Panc1 (cell line): ENCODE measurements at regions not wholly inside any gene's neighbourhood (a gene's known extent, or its start where the extent isn't known, plus 50 kb on each side); places are given as distances from the start of the nearest gene placed in this dataset.

Source experiments
- ATAC-seq: fragments of 200-7000 bp; cut with Tn5 transposase; 2 replicates; pipeline ENCODE4 v1.9.1; 2020; ENCODE audit warnings: mild to moderate bottlenecking, moderate library complexity
- BruUV-seq: library from RNA; stranded (reverse); fragments of 400-500 nt; replicated peaks from 2 replicates; lab custom pipeline; 2021; lab: Mats Ljungman, UMichigan
- CTCF ChIA-PET: fragments of 300-600 bp; sonication (Branson Sonifier 250); formaldehyde crosslinking; loops from one replicate; lab custom pipeline; 2022; ENCODE audit warnings: antibody characterized with exemption; lab: Charles Lee
- POLR2A ChIA-PET: fragments of 300-600 bp; sonication (Branson Sonifier 250); formaldehyde crosslinking; loops from one replicate; lab custom pipeline; 2022; ENCODE audit warnings: antibody characterized with exemption; lab: Charles Lee
- DNase-seq: peaks from one replicate; pipeline ENCODE4 v3.0.0-alpha.2; 2010; ENCODE audit warnings: low read depth, low spot score
- H3K27ac ChIP-seq: 2 replicates; pipeline ENCODE4 v1.5.1; 2011; ENCODE audit warnings: mild to moderate bottlenecking, low read length, inconsistent platforms
- H3K27me3 ChIP-seq: fragments of 200-500 bp; sonication (Bioruptor generic); 2 replicates; pipeline ENCODE4 v1.6.0; 2014; ENCODE audit warnings: low read length, inconsistent platforms; ENCODE audit not compliant: control insufficient read depth, insufficient read depth
- H3K36me3 ChIP-seq: fragments of 200-500 bp; sonication (Bioruptor generic); 2 replicates; pipeline ENCODE4 v1.5.1; 2014; ENCODE audit warnings: inconsistent platforms, mild to moderate bottlenecking, low read length, moderate library complexity; ENCODE audit not compliant: control insufficient read depth, insufficient read depth
- H3K4me1 ChIP-seq: 2 replicates; pipeline ENCODE4 v1.5.1; 2011; ENCODE audit warnings: inconsistent platforms, mild to moderate bottlenecking, low read length, moderate library complexity; ENCODE audit not compliant: control insufficient read depth, insufficient read depth
- H3K4me3 ChIP-seq, 2 experiments: 2 replicates each; pipeline ENCODE4 v1.5.1; 2011 to 2012; ENCODE audit warnings: low read depth in 2 of 2, low read length in 2 of 2, mild to moderate bottlenecking in 2 of 2, inconsistent platforms in 1 of 2, moderate library complexity in 1 of 2
- H3K9me3 ChIP-seq: fragments of 200-500 bp; sonication (Bioruptor generic); 2 replicates; pipeline ENCODE4 v1.5.1; 2014; ENCODE audit warnings: low read depth, mild to moderate bottlenecking, inconsistent platforms, low read length, moderate library complexity; ENCODE audit not compliant: control insufficient read depth, insufficient read depth
- CTCF ChIP-seq: fragments of 450-650 bp; IDR thresholded peaks from 2 replicates; pipeline ENCODE4 v1.5.1; 2017; ENCODE audit warnings: mild to moderate bottlenecking
- POLR2AphosphoS5 ChIP-seq: IDR thresholded peaks from 2 replicates; pipeline ENCODE4 v1.6.1; 2012; ENCODE audit warnings: mild to moderate bottlenecking, low read depth, low read length, moderate library complexity
- SIN3A ChIP-seq: IDR thresholded peaks from 2 replicates; pipeline ENCODE4 v1.6.1; 2012; ENCODE audit warnings: low read depth, mild to moderate bottlenecking, low read length, moderate library complexity, borderline replicate concordance; ENCODE audit not compliant: insufficient read depth
- TCF7L2 ChIP-seq: IDR thresholded peaks from 2 replicates; pipeline ENCODE4 v1.6.1; 2011; ENCODE audit warnings: mild to moderate bottlenecking, low read depth, low read length, inconsistent platforms
- in situ Hi-C: cut with HindIII; loops from 2 replicates; pipeline ENCODE4 v1.10.0; 2016; ENCODE audit warnings: low sequenced_read_pairs, low pct_unique_long_range_greater_than_20kb
- intact Hi-C: fragments of 100-400 bp; cut with micrococcal nuclease; formaldehyde crosslinking; loops from one replicate; pipeline ENCODE4 v1.10.0; 2022; ENCODE audit not compliant: unreplicated experiment
- TF ChIP-seq, protein P1 (sequence below), 2 experiments: IDR thresholded peaks; 2 replicates each; pipeline ENCODE4 v1.6.1; 2011 to 2012; ENCODE audit warnings: low read depth in 2 of 2, control low read depth in 1 of 2, low read length in 1 of 2, mild to moderate bottlenecking in 1 of 2, moderate library complexity in 1 of 2; ENCODE audit not compliant: insufficient read depth in 1 of 2

DNA sequence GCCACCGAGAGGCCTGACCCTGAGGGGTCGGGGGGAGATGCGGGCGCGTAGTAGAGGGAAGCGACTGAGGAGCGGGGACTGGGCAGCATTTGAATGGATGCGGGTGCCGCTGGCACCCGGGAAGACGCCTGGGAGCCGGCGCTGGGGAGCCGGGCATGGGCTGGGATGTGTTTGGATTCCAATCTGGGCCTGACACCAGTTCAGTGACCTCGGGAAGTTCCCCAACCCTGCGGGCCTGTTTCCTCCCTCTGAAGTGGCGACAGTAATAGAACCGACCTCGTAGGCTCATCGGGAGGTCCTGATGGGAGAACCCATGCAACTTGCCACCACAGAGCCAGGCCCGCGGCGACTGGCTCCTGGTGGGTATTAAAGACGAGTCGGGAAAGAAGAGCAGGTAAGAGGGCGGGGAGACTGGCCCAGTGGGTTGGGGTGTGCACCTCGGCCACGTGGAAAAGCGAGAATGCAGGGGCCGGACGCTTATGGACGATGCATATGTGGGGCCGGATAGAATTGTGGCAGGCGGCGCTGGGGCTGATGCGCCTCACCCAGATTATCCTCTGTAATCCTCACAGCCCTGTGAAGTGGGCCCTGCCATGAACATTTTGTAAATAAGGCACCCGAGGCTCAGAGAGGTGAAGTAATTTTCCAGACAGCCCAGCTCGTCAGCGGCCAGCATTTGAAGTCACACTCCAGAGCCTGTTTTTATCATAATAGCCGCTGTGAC lies 105.8 kb downstream of the SLC16A1 start:
- Histone ChIP-seq H3K27ac (no peak overlapping the region), H3K4me3 (peak overlapping the region; percentile 44 to 47), H3K4me1 (no peaks in the 10 kb centered on the region), H3K36me3 (no peaks in the 10 kb centered on the region), H3K27me3 (no peaks in the 10 kb centered on the region), H3K9me3 (no peaks in the 10 kb centered on the region)
- in situ Hi-C loops: no loop called here
- ChIA-PET CTCF (no interaction called here), POLR2A (interaction anchor here (0.7 kb wide), 1 partner anchor 134 kb away, joined by 3 read pairs; no protein-coding TSS in a partner anchor)
- intact Hi-C loops: no loop called here
- no TSS peak for BruUV-seq
- ATAC-seq (peak; percentile 60; the same call in 1 of the 2 replicates), DNase-seq (no peak)
- TF ChIP-seq POLR2AphosphoS5: no peak
- TF ChIP-seq, protein P1, sequence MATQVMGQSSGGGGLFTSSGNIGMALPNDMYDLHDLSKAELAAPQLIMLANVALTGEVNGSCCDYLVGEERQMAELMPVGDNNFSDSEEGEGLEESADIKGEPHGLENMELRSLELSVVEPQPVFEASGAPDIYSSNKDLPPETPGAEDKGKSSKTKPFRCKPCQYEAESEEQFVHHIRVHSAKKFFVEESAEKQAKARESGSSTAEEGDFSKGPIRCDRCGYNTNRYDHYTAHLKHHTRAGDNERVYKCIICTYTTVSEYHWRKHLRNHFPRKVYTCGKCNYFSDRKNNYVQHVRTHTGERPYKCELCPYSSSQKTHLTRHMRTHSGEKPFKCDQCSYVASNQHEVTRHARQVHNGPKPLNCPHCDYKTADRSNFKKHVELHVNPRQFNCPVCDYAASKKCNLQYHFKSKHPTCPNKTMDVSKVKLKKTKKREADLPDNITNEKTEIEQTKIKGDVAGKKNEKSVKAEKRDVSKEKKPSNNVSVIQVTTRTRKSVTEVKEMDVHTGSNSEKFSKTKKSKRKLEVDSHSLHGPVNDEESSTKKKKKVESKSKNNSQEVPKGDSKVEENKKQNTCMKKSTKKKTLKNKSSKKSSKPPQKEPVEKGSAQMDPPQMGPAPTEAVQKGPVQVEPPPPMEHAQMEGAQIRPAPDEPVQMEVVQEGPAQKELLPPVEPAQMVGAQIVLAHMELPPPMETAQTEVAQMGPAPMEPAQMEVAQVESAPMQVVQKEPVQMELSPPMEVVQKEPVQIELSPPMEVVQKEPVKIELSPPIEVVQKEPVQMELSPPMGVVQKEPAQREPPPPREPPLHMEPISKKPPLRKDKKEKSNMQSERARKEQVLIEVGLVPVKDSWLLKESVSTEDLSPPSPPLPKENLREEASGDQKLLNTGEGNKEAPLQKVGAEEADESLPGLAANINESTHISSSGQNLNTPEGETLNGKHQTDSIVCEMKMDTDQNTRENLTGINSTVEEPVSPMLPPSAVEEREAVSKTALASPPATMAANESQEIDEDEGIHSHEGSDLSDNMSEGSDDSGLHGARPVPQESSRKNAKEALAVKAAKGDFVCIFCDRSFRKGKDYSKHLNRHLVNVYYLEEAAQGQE (IDR thresholded peaks at IDR 0.05; ENCODE audit: insufficient read depth in 1 of 2, low read depth in 2 of 2, low read length in 1 of 2): no peak
- TF ChIP-seq TCF7L2: no peak
- no peak for TF ChIP-seq SIN3A
- no peak for TF ChIP-seq CTCF

DNA sequence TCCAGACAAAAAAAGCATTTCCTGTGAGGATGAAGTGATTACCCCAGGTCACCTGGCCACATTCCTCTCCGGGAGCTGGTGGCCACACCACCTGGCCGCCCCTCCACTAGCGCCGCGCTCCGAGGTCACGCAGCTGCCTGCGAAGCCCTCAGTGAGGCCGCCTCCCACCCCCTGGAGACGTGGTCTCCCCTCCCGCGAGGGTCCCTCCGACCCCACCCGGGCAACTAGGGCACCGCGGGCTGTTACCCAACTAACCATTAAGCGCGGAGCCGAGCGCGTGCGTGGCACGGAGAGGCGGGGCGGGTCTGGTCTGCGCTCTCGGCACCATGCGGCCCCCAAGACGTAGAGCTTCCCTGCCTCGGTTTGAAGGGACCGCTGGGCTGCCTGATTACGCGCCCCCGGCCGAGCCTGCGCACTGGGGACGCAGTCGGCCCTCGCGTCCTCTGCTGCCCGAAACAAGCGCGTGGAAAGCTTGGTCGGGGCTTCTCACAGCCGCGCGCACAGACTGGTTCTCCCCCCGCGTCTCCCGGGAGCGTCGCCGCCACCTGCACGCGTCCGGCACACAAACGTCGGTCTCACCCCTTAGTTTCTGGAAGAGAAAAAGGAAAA lies 106.5 kb downstream of the SLC16A1 start:
- peak; percentile 80 for ATAC-seq
- no peak for TF ChIP-seq SIN3A
- no peak for TF ChIP-seq POLR2AphosphoS5
- TF ChIP-seq TCF7L2: no peak
- TF ChIP-seq CTCF: no peak
- TF ChIP-seq, protein P1 (IDR thresholded peaks at IDR 0.05; ENCODE audit: insufficient read depth in 1 of 2, low read depth in 2 of 2, low read length in 1 of 2): no peak
- ChIA-PET CTCF (no interaction called here), POLR2A (interaction anchor here (0.7 kb wide), 1 partner anchor 134 kb away, joined by 3 read pairs; no protein-coding TSS in a partner anchor)
- Histone ChIP-seq H3K27me3 (no peaks in the 10 kb centered on the region), H3K4me3 (peak overlapping the region; percentile 44 to 47), H3K9me3 (no peaks in the 10 kb centered on the region), H3K27ac (0 out of 2 replicates have a peak overlapping the region, but pooled peaks have one; percentile 12), H3K4me1 (no peaks in the 10 kb centered on the region), H3K36me3 (no peaks in the 10 kb centered on the region)
- intact Hi-C loops (no loop called here), in situ Hi-C loops (no loop called here)
- DNase-seq: no peak
- BruUV-seq: no TSS peak
